NCI-H345 (cell line): ENCODE measurements at regions not wholly inside any gene's neighbourhood (a gene's known extent, or its start where the extent isn't known, plus 50 kb on each side); places are given as distances from the start of the nearest gene placed in this dataset.
A peak's percentile ranks its signal among the peaks of the same experiment; 100 is the strongest.

Experiments
- DNase-seq: peaks from one replicate; lab custom pipeline; 2025; lab: John Stamatoyannopoulos, UW

DNA sequence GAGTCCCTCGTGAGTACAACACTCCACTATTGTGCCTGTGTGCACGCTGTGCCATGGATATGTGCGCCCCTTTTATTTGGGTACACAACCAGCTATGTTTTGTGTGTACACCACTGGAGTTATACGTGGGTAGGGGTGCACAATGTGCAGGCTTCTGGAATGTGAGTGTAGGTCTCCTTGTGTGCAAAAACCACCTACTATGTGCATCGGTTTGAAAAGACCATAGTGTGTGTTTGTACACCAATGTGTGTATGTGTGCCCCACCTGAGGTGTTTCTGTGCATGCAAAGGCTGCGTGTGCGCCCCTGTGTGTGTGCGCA is 86.4 kb upstream of the ALDH1L1 start:
- DNase-seq = no peak

DNA sequence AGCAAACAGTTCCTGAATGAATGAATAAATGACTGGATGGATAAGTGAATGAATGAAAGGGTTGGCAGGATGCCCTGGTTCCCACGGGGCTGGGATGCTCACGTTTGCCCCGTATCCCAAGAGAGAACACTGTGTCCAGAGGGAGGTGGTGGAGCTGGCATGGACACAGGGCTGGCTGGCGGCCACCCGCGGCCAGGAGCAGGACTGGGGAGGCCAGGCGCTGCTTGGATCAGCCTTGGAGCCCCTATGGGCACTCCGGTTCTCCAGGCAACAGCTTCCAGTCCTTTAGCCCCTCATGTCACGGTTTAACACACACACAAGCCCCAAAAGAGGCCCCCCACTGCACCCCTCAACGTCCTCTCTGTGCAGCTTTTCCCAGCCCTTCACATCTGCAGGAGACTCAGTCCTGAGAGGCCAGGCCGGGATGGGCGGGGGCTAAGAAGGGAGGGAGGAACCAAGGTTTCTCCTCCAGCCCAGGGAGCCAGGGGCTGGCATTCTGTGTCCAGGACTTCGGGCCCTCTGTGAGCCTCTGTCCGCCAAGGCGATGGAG is 86.0 kb upstream of the ALDH1L1 start:
- no peak for DNase-seq

DNA sequence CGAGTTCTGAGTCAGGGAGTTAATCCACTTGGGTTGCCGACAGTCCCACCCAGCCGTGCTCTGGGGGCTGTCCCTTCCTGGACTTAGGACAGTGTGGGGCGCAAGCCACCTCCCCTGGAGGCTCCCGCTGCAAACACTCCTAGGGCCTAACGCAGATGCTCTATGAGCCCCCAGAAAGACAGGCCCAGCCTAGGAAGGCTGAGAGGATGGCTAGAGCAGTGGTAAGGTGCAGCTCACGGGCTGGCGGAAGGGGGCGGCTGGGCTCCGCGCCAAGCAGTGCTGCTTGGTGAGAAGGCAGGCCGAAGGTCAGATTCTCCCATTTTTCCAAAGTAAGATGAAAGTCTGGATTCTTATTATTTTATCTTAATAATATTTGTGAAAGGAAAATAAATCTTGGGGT is 84.6 kb upstream of the ALDH1L1 start:
- DNase-seq = no peak

DNA sequence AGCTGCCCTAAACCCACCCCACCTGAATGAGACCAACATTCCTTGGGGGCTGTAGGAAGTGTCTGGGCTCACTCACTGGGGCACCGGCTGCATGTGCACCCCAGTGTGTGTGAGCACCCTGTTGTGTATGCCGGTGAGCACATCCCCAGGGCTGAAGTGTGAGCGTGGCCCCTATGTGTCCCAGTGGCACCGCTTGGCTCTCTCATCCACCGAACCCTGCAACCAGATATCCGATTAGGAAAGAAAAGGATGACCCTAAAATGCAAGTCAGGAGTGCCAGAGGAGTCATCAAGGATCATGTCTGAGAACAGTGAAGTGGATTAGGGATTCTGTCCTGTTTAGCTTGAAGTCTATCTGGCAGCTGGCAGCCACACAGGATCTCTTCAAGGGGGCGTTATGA is 84.0 kb upstream of the ALDH1L1 start:
- no peak for DNase-seq

DNA sequence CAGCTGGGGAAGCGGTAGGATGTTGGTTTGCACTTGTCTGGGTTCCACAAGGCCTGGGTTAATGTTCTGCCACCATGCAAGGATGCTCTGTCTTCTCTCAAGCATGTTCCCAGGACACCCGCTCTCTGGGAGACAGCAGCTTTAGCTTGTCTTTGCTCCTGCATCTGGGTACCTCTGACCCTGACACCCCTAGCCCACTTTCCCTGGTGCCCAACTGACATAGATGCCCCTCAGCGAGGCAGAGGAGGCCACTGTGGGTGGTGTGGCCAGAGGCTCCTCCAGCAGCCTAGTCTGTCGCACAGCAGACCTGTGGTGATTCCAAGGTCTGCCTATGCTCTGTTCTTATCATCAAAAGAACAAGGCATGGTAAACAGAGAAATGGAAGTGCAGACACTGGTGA is 83.6 kb upstream of the ALDH1L1 start:
- DNase-seq = no peak

DNA sequence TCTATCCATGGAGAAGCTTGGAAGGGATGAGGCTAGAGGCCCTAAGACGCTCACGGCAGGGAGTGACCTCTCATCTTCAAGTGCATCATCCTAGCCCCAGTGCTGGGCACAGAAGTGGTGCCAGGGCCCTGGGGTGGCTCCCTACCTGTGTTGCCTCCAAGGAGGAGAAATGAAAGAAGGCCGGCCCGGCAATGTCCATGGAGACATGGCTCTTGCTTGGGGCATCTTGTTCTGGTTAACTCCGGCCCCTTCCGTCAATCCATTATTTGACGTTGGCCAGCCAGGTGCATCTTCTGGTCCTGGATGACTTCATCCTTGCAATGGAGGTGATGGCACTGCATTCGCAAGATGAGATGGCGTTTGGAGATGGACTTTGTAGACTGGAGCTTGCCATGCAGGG is 83.2 kb upstream of the ALDH1L1 start:
- no peak for DNase-seq

DNA sequence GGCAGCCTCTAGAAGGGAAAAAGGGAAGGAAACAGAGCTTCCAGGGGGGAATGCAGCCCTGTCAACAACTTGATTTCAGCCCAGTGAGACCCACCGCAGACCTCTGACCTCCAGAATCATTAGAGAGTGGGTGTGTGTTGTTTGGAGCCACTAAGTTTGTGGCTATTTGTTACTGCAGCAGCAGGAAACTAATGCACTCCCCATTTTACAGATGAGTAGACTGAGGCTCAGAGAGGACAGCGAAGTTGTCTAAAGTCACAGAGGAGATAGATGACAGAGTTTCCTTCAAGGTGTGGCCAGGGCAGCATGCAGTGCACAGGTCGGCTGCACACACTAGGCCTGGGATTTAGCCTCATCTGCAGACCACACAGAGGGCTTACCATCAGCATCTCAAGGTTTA is 81.8 kb upstream of the ALDH1L1 start:
- DNase-seq = no peak

DNA sequence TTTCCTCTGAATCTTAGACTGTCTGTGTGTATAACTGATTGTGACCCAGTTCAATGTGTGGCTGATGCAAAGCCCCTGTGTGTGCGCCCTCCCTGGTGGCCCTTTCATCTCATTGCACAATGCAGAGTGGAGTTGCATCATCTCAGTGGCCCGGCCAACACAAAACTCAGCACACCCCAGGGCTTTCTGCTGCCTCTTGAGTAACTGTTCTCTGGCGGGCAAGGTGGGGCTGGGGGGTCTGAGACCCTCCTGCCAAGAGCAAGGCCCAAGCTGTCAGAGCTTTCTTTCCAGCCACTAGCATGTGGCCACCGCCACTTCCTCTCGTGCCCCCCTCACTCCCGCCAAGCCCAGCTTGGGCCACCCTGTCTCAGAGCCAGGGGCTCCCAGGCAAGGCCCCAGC is 80.7 kb upstream of the ALDH1L1 start:
- DNase-seq = no peak

DNA sequence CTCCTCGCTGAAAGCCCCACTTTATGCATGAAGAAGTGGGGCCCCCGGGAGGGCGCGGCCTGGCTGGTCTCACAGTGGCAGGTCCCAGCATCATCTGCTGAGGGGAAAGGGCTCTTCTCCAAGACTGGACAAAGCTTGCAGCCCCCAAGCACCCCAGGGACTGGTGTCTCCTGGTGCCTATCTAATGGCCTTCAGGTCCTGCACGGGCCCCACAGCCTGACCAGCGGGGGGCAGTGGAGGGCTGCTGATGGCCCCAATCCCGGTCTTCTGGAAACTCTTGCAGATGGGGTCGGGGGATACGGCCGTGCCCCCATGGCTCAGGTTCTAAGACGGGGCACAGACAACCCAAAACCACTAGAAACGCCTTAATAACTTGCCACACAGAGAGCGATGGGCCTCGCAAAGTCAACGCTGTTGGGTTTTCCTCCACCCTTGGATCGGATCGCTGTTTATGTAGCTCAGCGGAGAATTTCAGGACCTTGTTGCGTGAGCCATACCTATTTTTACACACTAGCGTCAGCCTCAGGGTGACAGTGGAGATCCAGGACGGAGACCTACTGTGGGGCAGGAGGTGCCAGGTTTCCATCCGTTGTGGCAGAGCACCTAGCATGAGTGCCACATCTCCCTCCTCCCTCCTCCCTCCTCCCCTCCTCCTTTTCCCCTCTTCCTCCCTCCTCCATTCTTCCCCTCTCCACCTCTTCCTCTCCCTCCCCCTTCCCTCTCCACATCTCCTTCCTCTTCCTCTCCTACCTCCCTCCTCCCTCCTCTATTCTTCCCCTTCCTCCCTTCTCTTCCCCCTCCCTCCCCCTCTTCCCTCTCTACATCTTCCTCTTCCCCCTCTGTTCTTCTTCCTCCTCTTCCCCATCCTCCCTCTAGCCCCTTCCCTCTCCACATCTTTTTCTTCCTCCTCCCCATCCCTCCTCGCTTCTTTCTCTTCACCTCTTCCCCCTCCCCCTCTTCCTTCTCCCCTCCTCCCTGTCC is 79.3 kb upstream of the ALDH1L1 start:
- DNase-seq = no peak

DNA sequence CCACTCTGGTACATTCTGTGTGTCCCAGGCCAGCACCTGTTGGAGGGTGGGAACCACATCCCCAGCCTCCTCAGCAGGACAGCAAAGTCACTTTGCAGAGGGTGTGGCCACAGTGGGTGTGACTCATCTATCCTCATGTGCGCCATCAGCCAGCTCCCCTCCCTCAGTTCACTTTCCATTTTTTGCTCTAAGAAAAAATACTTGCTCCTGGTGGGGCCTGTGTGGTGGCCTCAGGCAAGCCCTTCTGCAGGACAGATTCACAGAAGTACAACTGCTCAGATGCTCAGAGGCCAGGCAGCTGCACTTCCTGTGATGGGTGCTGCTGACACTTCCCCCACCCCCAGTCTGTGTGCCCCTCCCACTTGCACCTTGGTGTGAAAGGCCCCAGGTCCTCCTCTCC is 78.3 kb upstream of the ALDH1L1 start:
- no peak for DNase-seq

DNA sequence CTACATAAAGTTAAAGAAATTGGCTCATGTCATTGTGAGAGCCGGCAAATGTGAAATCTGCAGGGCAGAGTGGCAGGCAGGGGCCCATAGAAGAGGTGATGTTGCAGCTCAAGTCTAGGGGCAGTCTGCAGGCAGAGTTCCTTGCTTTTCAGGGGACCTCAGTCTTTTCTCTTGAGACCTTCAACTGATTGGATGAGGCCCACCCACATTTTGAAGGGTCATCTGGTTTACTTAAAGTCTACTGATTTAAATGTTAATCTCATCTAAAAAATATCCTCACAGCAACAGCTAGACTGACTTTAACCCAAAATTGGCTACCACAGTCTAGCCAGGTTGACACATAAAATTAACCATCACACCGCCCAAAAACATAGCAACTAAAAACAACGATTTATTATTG is 77.6 kb upstream of the ALDH1L1 start:
- DNase-seq = no peak

DNA sequence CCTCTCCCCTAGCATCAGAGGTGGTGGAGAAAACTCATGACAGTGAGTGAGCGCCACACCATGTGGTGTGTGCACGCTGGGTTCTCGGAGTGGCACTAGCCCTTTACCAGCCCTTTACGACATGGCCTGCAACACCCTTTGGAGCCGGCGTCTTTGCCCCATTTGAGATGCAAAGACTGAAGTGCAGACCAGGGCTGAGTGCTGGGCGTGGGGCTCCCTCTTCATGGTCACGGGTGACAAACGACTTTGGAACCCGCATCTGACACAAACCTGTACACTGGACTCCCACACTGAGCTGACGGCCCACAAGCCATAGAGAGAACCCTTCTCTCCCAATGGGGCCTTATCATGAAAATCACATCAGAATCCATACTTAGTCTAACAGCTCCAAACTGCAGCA is 76.8 kb upstream of the ALDH1L1 start:
- no peak for DNase-seq

DNA sequence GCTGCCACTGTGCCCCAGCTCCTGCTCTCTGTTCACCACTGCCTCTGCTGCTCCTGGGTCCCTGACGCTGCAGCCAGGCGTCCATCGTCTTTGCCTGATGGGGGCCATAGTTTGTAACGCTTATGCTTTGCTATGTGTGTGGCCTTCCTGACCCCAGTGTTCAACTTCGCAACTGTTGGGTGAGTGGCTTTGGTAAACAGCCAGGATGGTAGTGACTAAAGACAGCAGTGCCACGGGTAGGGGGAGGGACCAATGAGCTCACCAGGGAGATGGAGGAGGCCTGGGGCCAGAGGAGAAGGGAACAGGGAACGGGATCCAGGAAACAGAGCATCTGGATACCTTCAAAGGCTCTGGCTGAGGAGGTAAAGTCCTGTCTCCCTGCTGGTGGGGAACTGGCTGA is 75.9 kb upstream of the ALDH1L1 start:
- no peak for DNase-seq

DNA sequence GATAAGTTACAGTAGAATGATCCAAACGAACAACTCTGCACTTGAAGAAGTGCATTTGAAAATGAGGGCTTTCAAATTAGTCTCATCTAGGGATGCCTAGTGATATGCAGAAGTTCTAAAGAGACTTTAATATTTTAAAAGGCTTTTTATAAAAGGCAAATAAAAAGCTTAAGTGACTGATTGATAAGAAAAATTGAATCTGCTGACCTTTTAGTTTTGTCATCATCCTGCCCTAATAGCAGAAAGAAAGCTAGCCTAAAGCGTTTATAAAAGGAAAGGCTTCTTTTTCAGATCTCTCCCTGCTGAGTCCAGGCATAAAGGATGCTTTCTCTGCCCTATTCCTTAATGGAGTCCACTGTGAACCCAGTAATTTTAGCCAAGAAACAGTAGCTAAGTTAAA is 72.7 kb upstream of the ALDH1L1 start:
- DNase-seq = no peak

DNA sequence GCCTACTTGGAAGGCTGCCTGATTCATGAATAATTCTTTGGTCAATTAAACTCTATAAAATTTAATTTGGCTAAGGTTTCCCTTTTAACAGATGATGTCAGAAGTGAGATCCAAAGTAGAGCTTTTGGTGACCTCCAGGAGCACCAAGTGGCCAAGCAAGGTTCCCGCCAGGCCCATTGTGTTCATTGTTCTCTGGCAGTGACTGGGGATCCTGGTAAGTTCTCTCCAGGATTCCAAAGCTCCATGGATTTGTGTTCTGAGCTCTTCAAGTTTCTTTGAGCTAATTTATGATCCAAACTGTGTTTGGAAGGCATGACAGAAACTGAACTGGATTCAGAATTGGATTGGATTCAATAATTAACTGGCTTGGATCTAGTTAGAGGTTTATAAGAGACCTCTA is 72.0 kb upstream of the ALDH1L1 start:
- no peak for DNase-seq

DNA sequence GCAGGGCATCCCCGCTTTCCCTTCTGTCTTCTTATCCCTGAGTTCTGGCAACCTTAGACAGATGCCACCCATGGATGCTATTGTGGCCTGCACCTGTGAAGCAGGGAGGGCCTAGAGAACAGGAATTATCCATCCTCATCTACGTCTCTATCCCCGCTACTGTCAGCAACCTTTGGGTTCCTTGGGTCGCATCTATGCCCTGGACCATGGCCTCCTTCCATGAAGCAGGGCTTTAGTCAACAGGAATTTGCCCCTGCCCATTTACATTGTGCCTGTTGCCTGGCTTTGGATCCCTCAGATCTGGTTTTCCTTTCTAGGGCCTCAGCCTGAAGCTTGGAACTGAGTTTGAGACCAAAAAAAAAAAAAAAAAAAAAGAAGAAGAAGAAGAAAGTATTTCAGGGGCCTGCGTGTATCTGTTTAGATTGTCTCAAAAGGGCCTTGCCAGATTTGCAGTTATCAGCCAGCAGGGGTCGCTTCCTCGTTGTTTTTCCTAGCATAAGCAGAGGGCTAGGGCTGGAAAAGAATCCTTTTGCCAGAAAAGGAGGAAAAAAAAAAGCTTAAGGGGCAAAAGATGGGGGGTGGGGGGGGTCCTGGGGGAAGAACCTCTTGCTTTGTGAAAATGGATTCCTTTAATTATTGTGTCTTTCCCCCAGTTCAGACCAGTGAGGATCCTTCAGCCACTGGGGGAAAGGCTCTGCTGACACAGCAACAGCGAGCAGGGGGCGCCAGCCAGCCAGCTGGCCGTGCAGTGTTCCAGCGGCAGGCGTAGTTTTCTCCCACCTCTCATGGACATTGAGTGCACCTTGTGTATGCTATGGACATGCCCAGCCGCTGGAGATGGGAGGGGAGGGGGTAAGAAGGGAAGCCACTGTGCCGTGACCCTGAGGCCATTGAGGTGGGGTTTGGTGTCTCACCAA is 65.7 kb upstream of the ALDH1L1 start:
- peak; percentile 15 for DNase-seq
